GM23248 (cell line): ENCODE measurements at regions not wholly inside any gene's neighbourhood (a gene's known extent, or its start where the extent isn't known, plus 50 kb on each side); places are given as distances from the start of the nearest gene placed in this dataset.

ENCODE experiments used
- DNase-seq: peaks from one replicate; pipeline ENCODE4 v3.0.0-alpha.2; 2015
- H2AFZ ChIP-seq: fragments of 200-600 bp; sonication (generic); 2 replicates; pipeline ENCODE4 v1.6.1; 2016; ENCODE audit warnings: antibody characterized with exemption
- H3F3A ChIP-seq: fragments of 200-600 bp; sonication (generic); 2 replicates; pipeline ENCODE4 v1.6.1; 2016; ENCODE audit warnings: mild to moderate bottlenecking, antibody characterized with exemption, mixed run types; ENCODE audit not compliant: insufficient read depth
- H3K27ac ChIP-seq: fragments of 200-600 bp; sonication (generic); 2 replicates; pipeline ENCODE4 v1.5.1; 2016; ENCODE audit warnings: mild to moderate bottlenecking
- H3K27me3 ChIP-seq: fragments of 200-600 bp; sonication (generic); replicated peaks from 2 replicates; pipeline ENCODE4 v1.6.1; 2016; ENCODE audit warnings: mild to moderate bottlenecking; ENCODE audit not compliant: insufficient read depth
- H3K36me3 ChIP-seq: fragments of 200-600 bp; sonication (generic); 2 replicates; pipeline ENCODE4 v1.6.1; 2016; ENCODE audit warnings: low read depth, mild to moderate bottlenecking
- H3K4me1 ChIP-seq: fragments of 200-600 bp; sonication (generic); 2 replicates; pipeline ENCODE4 v1.6.1; 2016; ENCODE audit warnings: mild to moderate bottlenecking; ENCODE audit not compliant: insufficient read depth
- H3K4me2 ChIP-seq: fragments of 200-600 bp; sonication (generic); one replicate; pipeline ENCODE4 v1.6.1; 2016; ENCODE audit warnings: mild to moderate bottlenecking; ENCODE audit not compliant: unreplicated experiment
- H3K4me3 ChIP-seq: fragments of 200-600 bp; sonication (generic); 2 replicates; pipeline ENCODE4 v1.5.1; 2016; ENCODE audit warnings: mild to moderate bottlenecking
- H3K79me2 ChIP-seq: fragments of 200-600 bp; sonication (generic); 2 replicates; pipeline ENCODE4 v1.6.1; 2016; ENCODE audit warnings: mild to moderate bottlenecking; ENCODE audit not compliant: insufficient read depth
- H3K9ac ChIP-seq: fragments of 200-600 bp; sonication (generic); 2 replicates; pipeline ENCODE4 v1.6.1; 2016; ENCODE audit warnings: mild to moderate bottlenecking
- H3K9me2 ChIP-seq: fragments of 200-600 bp; sonication (generic); 2 replicates; pipeline ENCODE4 v1.6.1; 2016; ENCODE audit warnings: mixed run types, mild to moderate bottlenecking, moderate library complexity; ENCODE audit not compliant: insufficient read depth
- H3K9me3 ChIP-seq: fragments of 200-600 bp; sonication (generic); one replicate; pipeline ENCODE4 v1.6.1; 2017; ENCODE audit warnings: low read depth
- H4K20me1 ChIP-seq: fragments of 200-600 bp; sonication (generic); 2 replicates; pipeline ENCODE4 v1.6.0; 2016; ENCODE audit not compliant: insufficient read depth
- EZH2 ChIP-seq: fragments of 200-600 bp; sonication (generic); IDR thresholded peaks from 2 replicates; pipeline ENCODE4 v1.6.1; 2018; ENCODE audit warnings: antibody characterized with exemption, mild to moderate bottlenecking; ENCODE audit not compliant: insufficient read depth, poor library complexity, severe bottlenecking
- EZH2phosphoT487 ChIP-seq: fragments of 200-600 bp; sonication (generic); IDR thresholded peaks from 2 replicates; pipeline ENCODE4 v1.6.1; 2018; ENCODE audit warnings: antibody characterized with exemption, moderate library complexity, mild to moderate bottlenecking, low read depth; ENCODE audit not compliant: insufficient read depth
- WGBS, 2 experiments: methylation state at CpG; one replicate each; pipeline ENCODE4 v1.1.6; 2015 to 2017; ENCODE audit warnings: low lambda C conversion rate in 2 of 2, low coverage in 1 of 2; ENCODE audit errors: missing lambda C conversion rate in 2 of 2; 5-methylcytosine and 5-hydroxymethylcytosine counted together
- in situ Hi-C: fragments of 300-500 bp; cut with MboI; formaldehyde crosslinking; loops from 2 replicates; pipeline ENCODE4 v1.15.0; 2020

GRCh38 chr13:80501556-80501955, 160.6 kb upstream of the SPRY2 start:
- H3F3A ChIP-seq, result no peaks in the 10 kb centered on the region
- no peak overlapping the region for H3K4me3 ChIP-seq
- no peaks in the 10 kb centered on the region for H4K20me1 ChIP-seq
- no peak overlapping the region for H3K27ac ChIP-seq
- H3K9me3 ChIP-seq, result no peaks in the 10 kb centered on the region
- WGBS, 2 experiments, result 0 to 1% methylated on average over 3 of the region's 3 CpGs
- no peak overlapping the region for H3K4me2 ChIP-seq
- in situ Hi-C loops, result no loop called here
- H3K79me2 ChIP-seq, result no peaks in the 10 kb centered on the region
- H3K9ac ChIP-seq, result no peak overlapping the region
- H3K36me3 ChIP-seq, result no peaks in the 10 kb centered on the region
- no peak for TF ChIP-seq EZH2
- TF ChIP-seq EZH2phosphoT487, result no peak
- DNase-seq, result no peak
- H2AFZ ChIP-seq, result no peak overlapping the region
- no peaks in the 10 kb centered on the region for H3K27me3 ChIP-seq
- no peaks in the 10 kb centered on the region for H3K4me1 ChIP-seq
- no peaks in the 10 kb centered on the region for H3K9me2 ChIP-seq

GRCh38 chr13:80499536-80500290, 158.8 kb upstream of the SPRY2 start:
- DNase-seq, result no peak
- no peaks in the 10 kb centered on the region for H3K79me2 ChIP-seq
- H3K4me1 ChIP-seq, result no peaks in the 10 kb centered on the region

GRCh38 chr13:80498433-80498832, 157.5 kb upstream of the SPRY2 start:
- H3K9me2 ChIP-seq, result no peaks in the 10 kb centered on the region
- no peaks in the 10 kb centered on the region for H3F3A ChIP-seq
- in situ Hi-C loops, result no loop called here
- no peaks in the 10 kb centered on the region for H3K79me2 ChIP-seq
- no peaks in the 10 kb centered on the region for H3K9me3 ChIP-seq
- H3K27me3 ChIP-seq, result no peaks in the 10 kb centered on the region
- 52 to 71% methylated on average over 3 of the region's 3 CpGs for WGBS, 2 experiments
- no peak overlapping the region for H3K4me2 ChIP-seq
- H4K20me1 ChIP-seq, result no peaks in the 10 kb centered on the region
- DNase-seq, result no peak
- H2AFZ ChIP-seq, result no peak overlapping the region
- no peak for TF ChIP-seq EZH2phosphoT487
- no peak for TF ChIP-seq EZH2
- H3K4me1 ChIP-seq, result no peaks in the 10 kb centered on the region
- no peak overlapping the region for H3K9ac ChIP-seq
- H3K36me3 ChIP-seq, result no peaks in the 10 kb centered on the region
- H3K4me3 ChIP-seq, result no peak overlapping the region
- no peak overlapping the region for H3K27ac ChIP-seq

More at GRCh38 chr13:80499536-80500290, 158.8 kb upstream of the SPRY2 start:
- H3K27ac ChIP-seq, result no peak overlapping the region
- H3K9me3 ChIP-seq, result no peaks in the 10 kb centered on the region
- in situ Hi-C loops, result no loop called here
- H3K9me2 ChIP-seq, result no peaks in the 10 kb centered on the region
- H3K9ac ChIP-seq, result no peak overlapping the region
- no peak overlapping the region for H2AFZ ChIP-seq
- WGBS, 2 experiments, result 2 to 6% methylated on average over 4 of the region's 4 CpGs
- H3K36me3 ChIP-seq, result no peaks in the 10 kb centered on the region
- H3K27me3 ChIP-seq, result no peaks in the 10 kb centered on the region
- TF ChIP-seq EZH2phosphoT487 (no peak), EZH2 (no peak)
- no peak overlapping the region for H3K4me3 ChIP-seq
- H4K20me1 ChIP-seq, result no peaks in the 10 kb centered on the region
- H3K4me2 ChIP-seq, result no peak overlapping the region
- no peaks in the 10 kb centered on the region for H3F3A ChIP-seq

GRCh38 chr13:80497978-80498377, 157.1 kb upstream of the SPRY2 start:
- no peak overlapping the region for H2AFZ ChIP-seq
- TF ChIP-seq EZH2, result no peak
- no peak for TF ChIP-seq EZH2phosphoT487
- no peaks in the 10 kb centered on the region for H3K9me2 ChIP-seq
- no peak overlapping the region for H3K4me3 ChIP-seq
- no peaks in the 10 kb centered on the region for H3K9me3 ChIP-seq
- no peaks in the 10 kb centered on the region for H4K20me1 ChIP-seq
- in situ Hi-C loops, result no loop called here
- H3K4me2 ChIP-seq, result no peak overlapping the region
- no peaks in the 10 kb centered on the region for H3K79me2 ChIP-seq
- H3K27ac ChIP-seq, result no peak overlapping the region
- DNase-seq, result no peak
- no peaks in the 10 kb centered on the region for H3K4me1 ChIP-seq
- no peaks in the 10 kb centered on the region for H3K27me3 ChIP-seq
- H3K36me3 ChIP-seq, result no peaks in the 10 kb centered on the region
- no peak overlapping the region for H3K9ac ChIP-seq
- WGBS, 2 experiments, result 55 to 83% methylated on average over 3 of the region's 3 CpGs
- H3F3A ChIP-seq, result no peaks in the 10 kb centered on the region

- H3K9ac ChIP-seq, result no peak overlapping the region
- H3K4me3 ChIP-seq, result no peak overlapping the region
- no peaks in the 10 kb centered on the region for H3K9me3 ChIP-seq
- no peaks in the 10 kb centered on the region for H4K20me1 ChIP-seq
- WGBS, 2 experiments, result 0 to 8% methylated on average over 1 of the region's 1 CpG
- DNase-seq, result no peak
- no peak overlapping the region for H3K4me2 ChIP-seq
- no peaks in the 10 kb centered on the region for H3K79me2 ChIP-seq
- no peaks in the 10 kb centered on the region for H3K36me3 ChIP-seq
- no peak overlapping the region for H3K27ac ChIP-seq
- no peaks in the 10 kb centered on the region for H3K4me1 ChIP-seq
- no peaks in the 10 kb centered on the region for H3K27me3 ChIP-seq
- no peak overlapping the region for H2AFZ ChIP-seq
- in situ Hi-C loops, result no loop called here
- TF ChIP-seq EZH2phosphoT487 (no peak), EZH2 (no peak)
- no peaks in the 10 kb centered on the region for H3F3A ChIP-seq
- H3K9me2 ChIP-seq, result no peaks in the 10 kb centered on the region
Observed at GRCh38 chr13:80497439-80497838, 156.5 kb upstream of the SPRY2 start.
